ENCODE measurements at regions not wholly inside any gene's neighbourhood (a gene's known extent, or its start where the extent isn't known, plus 50 kb on each side); places are given as distances from the start of the nearest gene placed in this dataset.

DNA sequence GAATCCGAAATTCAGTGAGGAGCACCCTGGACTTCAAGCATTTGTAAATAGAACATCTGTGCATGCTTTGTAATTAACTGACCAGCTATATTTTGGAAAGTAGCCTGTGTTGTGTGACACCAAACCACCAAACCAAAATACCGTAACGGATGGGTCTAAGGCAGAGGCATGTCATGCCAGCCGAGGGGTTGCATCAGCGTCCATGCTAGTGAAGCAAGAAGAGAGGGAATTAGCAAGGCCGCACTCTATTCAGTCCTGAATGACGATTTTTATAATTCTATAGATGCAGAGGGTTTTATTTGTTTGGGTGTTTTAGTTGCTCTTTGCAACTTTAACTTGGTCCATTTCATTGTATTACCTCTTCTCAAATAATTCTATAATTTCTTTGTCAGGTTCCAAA lies 116.8 kb upstream of the SMYD2 start:
- no peak for DNase-seq (ENCODE audit: low read depth)
- TF ChIP-seq CTCF (conservative IDR thresholded peaks at IDR 0.05; ENCODE audit: low read length): no peak
- no peak overlapping the region for H3K4me3 ChIP-seq (ENCODE audit: low read length)

DNA sequence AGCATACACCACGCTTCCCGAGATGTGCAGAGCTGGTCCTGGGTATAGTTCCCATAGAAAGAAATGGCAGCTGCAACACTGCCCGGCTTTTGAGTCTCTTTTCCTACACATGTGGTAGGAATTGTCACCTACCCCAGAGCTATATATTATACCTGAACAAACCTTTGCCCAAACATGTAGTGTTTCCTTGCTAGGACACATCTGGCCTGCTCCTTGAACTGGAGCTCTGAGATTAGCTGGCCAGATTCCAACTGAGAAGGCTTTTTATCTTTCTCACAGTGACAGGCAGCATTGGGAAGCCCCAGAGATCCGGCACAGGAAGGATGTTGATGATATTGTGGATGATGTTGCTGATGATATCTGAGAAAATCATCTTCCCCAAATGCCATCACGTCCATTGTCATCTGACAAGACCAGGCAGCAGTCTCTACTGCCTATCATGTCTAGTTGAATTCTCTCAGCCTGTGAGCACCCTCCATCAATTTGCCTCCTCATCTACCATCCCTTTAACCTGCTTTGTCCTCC lies 115.0 kb upstream of the SMYD2 start:
- H3K4me3 ChIP-seq (ENCODE audit: low read length): no peak overlapping the region
- TF ChIP-seq CTCF (conservative IDR thresholded peaks at IDR 0.05; ENCODE audit: low read length): no peak
- no peak for DNase-seq (ENCODE audit: low read depth)

- no peak overlapping the region for H3K4me3 ChIP-seq (ENCODE audit: low read length)
- DNase-seq (ENCODE audit: low read depth): no peak
- no peak for TF ChIP-seq CTCF (conservative IDR thresholded peaks at IDR 0.05; ENCODE audit: low read length)
Observed at GRCh38 chr1:214174508-214175199, 106.3 kb upstream of the SMYD2 start.

DNA sequence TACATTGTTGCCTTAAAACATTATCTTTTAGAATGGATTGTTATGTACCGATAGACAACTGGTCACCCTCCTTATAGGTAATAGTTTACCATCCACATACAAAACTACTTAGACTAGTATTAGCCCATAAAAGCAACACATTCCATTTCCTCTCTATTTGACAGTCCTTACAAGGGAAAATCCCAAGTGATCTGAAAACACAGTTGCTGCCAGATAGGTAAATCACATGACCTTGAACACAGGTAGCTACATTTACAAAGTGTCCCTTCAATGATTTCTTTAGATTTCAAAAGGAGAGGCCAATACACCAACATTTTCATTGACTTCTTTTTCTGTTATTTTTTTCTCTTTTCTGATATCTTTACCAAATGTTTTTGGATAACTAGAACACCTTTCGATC lies 102.9 kb upstream of the SMYD2 start:
- no peak overlapping the region for H3K4me3 ChIP-seq (ENCODE audit: low read length)
- TF ChIP-seq CTCF (conservative IDR thresholded peaks at IDR 0.05; ENCODE audit: low read length): no peak
- DNase-seq (ENCODE audit: low read depth): no peak

DNA sequence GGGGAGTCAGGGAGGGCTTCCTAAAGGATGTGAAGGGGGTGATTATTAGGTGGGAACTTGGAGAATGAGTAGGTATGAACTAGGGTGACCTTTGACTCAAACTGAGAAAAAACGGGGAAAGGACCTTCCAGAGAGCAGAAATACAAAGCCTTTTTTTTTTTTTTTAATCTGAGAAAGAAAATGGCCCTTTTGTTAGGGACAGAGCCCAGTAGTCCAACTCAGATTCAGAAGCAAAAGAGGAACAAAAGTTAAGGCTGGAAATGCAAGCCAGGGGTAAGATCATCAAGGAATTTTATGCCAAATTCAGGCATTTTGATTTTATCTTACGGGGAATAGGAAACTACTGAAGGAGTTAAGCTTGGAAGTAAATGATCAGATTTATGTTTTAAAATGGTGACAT lies 96.0 kb upstream of the SMYD2 start:
- DNase-seq (ENCODE audit: low read depth): no peak
- no peak for TF ChIP-seq CTCF (conservative IDR thresholded peaks at IDR 0.05; ENCODE audit: low read length)
- no peak overlapping the region for H3K4me3 ChIP-seq (ENCODE audit: low read length)

DNA sequence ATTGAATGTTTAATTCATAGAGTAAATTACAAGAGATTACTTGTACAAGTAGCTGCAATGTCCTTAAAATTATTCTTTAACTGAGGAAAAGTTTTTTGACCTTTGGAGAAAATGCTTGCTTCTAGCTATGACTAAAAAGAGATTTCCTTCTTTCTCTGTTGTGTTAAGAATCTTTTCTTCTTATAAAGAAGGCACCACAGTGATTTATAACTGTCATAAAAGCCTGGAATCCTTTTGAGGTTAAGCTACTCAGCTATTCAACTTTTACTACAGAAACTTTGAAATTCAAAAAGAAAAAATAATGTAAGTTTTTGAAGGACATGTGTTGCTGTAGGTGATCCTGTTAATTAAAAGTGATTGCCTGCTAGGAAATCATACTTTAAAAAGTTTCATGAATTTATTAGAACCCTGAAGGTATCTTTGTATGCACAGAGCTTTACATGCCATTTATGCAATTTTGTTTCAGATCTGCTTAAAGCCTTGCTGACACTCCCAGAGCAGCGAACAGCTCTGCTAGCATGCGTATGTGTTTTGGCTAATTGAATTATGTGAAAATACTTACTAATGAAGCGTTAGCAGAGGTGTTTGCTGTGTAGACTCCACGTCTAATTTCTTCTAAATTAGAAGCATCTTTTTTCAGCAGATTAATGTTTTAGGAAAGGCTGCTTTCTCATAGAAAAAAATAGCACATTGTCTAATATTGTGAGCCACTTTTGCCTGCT lies 94.7 kb upstream of the SMYD2 start:
- no peak overlapping the region for H3K4me3 ChIP-seq (ENCODE audit: low read length)
- no peak for TF ChIP-seq CTCF (conservative IDR thresholded peaks at IDR 0.05; ENCODE audit: low read length)
- no peak for DNase-seq (ENCODE audit: low read depth)
